Astrocyte of the hippocampus (primary cell): ENCODE measurements at regions not wholly inside any gene's neighbourhood (a gene's known extent, or its start where the extent isn't known, plus 50 kb on each side); places are given as distances from the start of the nearest gene placed in this dataset.

ENCODE experiments used
- DNase-seq: peaks from one replicate; pipeline ENCODE4 v3.0.0; 2011; ENCODE audit warnings: low read depth, low spot score

GRCh38 chr16:35492225-35492624 lies 2032.8 kb downstream of the TP53TG3F start:
- no peak for DNase-seq

GRCh38 chr16:35497399-35497798 lies 2038.0 kb downstream of the TP53TG3F start:
- DNase-seq, result no peak

- DNase-seq, result no peak
Observed at GRCh38 chr16:35506018-35506897, 2046.8 kb downstream of the TP53TG3F start.

GRCh38 chr16:35506898-35507194 lies 2047.4 kb downstream of the TP53TG3F start:
- DNase-seq, result no peak

- DNase-seq, result no peak
Observed at GRCh38 chr16:35510701-35511100, 2051.3 kb downstream of the TP53TG3F start.

DNA sequence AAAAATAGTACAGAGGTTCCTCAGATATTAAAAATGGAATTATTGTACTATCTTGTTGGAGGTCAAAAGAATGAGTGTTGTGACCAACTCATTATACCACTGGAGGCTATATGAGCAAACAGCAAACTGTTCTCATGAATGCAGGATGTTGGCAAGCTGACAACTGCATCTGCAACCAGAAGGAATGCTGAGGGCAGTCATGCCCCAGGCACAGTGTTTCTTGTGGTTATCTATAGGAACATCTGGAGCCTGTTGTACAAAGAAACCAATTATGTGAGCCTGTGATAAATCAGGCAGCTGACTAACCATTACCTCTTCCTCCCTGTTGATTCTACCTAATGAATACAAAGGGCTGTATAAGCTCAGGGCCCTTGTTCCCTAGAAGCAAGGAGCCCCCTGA lies 2057.1 kb downstream of the TP53TG3F start:
- no peak for DNase-seq

DNA sequence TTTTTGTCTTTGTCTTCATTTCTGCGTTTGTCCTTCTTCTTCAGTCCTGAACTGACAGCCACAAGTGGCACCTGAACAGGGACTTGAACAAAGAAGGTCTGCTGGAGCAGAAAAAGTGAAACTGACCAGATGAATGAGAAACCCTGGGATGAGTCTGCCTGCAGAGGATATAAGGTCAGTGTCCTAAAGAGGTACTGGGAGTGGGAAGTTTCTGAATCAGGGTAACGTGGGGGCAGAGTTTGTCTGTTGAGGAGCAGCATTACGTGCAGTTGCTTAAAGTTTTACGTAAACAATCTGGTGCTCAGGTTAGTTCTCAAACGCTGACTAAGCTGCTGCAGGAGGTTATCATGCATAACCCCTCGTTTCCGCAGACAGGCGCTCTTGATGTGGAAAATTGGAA lies 2057.6 kb downstream of the TP53TG3F start:
- no peak for DNase-seq

- no peak for DNase-seq
Observed at GRCh38 chr16:35523991-35524390, 2064.6 kb downstream of the TP53TG3F start.

GRCh38 chr16:35525979-35526590 lies 2066.7 kb downstream of the TP53TG3F start:
- no peak for DNase-seq

DNA sequence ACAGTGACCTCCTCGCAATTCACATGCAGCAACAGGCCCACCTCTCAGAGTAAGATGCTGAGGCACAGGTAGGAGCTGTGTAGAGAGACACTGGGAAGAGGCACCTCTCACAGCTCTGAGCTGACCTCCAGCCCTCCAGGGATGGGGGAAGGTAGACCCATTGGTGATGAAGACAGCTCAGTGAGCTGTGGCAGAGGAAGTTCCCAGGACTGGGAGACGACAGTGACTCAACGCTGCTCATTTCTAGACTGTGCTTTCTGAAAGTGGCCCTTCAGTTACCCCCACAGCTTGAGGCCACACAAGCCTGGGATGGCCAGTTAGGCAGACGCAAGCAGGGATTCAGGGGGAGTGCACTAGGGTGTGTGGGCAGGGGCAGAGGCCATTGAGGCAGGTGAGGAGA lies 2073.2 kb downstream of the TP53TG3F start:
- DNase-seq, result no peak

GRCh38 chr16:35533683-35534082 lies 2074.3 kb downstream of the TP53TG3F start:
- DNase-seq, result no peak

DNA sequence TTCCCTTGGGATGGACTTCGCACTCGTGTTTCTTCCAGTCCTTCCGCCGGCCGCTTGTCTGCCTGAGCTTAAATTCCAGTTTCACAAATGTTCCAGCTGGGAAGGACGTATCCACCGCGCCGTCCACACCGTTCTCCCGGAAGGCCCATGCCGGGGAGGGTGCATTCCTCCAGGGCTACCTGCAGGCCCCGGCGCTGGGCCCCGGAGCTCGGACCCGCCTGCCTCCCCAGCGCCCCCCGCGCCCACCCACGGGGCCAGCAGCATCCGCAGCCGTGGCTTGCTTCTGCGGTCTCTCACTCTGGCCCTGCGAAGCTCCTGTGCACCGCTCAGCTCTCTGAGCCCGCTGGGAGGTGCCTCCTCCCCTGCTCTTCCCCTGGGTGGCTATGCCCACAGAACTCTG lies 2084.1 kb downstream of the TP53TG3F start:
- DNase-seq, result no peak

DNA sequence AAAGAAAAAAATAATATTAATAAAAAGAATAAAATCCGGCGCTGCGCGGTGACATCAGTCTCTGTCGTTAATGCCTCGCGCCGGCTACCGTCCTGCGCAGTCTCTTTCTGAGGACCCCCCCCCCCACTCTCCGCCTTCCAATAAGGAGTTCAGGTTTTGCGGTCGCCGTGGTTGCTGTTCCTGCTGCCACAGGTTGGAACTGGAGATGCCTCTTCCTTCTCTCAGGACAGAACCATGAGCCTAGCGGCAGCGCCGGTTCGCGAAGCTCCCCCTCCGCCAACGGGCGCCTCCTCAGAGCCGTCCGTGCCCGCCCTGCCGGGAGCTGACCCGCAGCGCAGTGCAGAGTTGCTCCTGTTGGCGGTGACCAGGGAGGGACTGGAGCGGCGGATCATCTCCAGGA lies 2093.4 kb downstream of the TP53TG3F start:
- DNase-seq, result no peak

DNA sequence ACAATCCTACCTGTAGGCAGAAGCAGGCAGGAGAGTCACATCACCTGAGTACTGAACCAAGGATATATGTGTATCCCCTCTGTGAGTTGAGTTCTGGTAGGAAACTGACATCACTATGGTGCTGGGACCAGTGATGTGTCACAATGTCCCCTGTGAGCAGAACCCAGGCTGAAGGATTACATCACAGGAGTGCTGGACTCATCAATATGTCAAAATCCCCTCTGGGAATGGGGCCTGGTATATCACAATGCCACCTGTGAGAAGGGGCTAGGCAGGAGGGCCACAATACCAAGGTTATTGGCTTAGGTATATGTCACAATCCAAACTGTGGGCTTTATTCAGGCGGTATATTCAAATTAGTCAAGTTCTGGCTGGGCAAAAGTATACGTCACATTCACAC lies 2098.3 kb downstream of the TP53TG3F start:
- no peak for DNase-seq

DNA sequence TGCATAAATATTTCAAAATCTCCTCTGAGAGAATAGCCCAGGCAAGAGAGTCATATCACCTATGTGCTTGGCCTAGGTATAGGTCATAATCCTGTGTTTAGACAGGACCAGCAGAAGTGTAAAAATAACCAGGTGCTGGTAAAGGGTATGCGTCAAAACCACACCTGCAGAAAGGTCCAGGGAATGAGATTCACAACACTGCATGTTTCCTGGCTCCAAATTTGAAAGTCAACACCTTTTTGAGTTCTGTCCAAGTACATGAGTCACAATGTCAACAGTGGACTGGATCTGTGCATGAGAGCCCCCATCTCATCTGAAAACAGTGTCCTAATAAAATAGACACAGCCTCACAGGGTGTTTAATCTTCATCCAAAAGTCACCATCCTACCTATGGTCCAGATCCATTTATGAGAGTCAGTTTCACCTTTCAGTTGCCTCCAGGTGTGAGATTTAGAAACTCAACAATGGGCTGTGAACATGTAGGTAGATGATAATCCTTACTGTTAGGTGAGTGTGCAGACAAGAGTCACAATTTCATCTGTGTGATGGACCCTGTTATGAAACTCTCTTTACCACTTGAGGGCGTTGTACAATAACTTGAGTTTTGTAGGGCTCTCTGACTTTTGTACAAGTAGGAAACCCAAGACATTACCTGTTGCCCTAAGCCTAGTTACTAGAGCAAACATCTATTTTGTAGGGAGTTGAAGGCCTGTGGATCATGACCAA lies 2100.7 kb downstream of the TP53TG3F start:
- DNase-seq, result no peak

GRCh38 chr16:35560637-35560984 lies 2101.2 kb downstream of the TP53TG3F start:
- DNase-seq, result no peak

- DNase-seq, result no peak
Observed at GRCh38 chr16:35561346-35561745, 2101.9 kb downstream of the TP53TG3F start.

DNA sequence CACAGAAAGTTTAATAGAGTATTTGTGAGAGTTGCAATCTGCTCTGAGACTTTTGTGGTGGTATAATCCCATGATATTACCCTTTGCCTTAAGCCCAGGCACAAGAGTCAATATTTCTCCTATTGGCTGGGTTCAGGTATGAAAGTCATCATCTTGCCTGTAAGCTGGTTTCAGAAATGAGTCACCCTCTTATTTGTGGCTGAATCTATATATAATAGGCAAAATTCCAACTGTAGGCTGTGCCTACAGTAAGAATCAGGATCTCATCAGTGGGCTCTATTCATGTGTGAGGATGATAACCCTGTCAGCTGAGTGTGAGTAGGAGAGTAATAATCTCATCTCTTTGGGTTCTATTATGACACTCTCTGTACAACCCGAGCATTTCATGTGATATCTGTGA lies 2103.1 kb downstream of the TP53TG3F start:
- DNase-seq, result no peak

- no peak for DNase-seq
Observed at GRCh38 chr16:35562919-35563318, 2103.5 kb downstream of the TP53TG3F start.

- no peak for DNase-seq
Observed at GRCh38 chr16:35564148-35564547, 2104.7 kb downstream of the TP53TG3F start.

DNA sequence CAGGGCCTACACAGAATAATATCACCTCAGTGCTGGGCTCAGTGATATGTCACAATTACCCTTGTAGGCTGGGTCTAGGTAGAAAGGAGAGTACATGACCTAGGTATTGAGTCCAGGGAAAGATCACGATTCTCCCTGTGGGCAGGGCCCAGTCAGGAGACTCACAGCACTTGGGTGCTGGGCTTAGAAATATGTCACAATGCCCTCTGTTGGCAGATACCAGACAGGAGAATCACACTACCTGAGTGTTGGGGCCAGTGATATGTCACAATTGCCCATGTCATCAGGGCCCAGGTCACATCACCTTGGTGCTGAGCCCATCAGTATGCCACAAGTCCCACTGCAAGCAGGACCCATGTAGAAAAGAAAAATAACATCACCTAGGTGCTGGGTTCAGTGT lies 2105.5 kb downstream of the TP53TG3F start:
- no peak for DNase-seq

- DNase-seq, result no peak
Observed at GRCh38 chr16:35565626-35566025, 2106.2 kb downstream of the TP53TG3F start.

DNA sequence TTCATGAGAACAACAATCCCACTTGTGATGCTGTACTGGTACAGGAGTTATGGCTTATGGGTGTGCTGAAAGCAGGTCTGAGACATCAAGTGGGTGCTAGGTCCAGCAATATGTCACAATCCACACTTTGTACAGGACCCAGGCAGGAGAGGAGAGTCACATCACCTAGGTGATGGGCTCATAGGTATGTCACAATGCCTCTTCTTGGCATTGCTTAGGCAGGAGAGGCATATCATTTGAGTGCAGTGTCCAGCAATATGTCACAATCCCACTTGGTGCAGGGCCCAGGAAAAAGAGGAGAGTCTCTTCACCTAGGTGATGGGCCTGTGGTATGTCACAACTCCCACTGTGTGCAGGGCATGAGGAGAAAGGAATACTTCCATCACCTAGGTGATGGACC lies 2110.0 kb downstream of the TP53TG3F start:
- no peak for DNase-seq
